DOHH2 (cell line): ENCODE measurements at regions not wholly inside any gene's neighbourhood (a gene's known extent, or its start where the extent isn't known, plus 50 kb on each side); places are given as distances from the start of the nearest gene placed in this dataset.
"Not testable (repeated sequence)": the region's sequence is repeated elsewhere in the genome, so short reads cannot be mapped to it uniquely, and the experiment has no call there.

Source experiments
- H3F3A ChIP-seq: fragments of 200-600 bp; sonication (generic), shearing (Covaris generic); 2 replicates; pipeline ENCODE4 v1.6.0; 2016; ENCODE audit warnings: antibody characterized with exemption, mild to moderate bottlenecking; ENCODE audit not compliant: control insufficient read depth, insufficient read depth
- H3K27ac ChIP-seq: fragments of 200-600 bp; sonication (generic); 2 replicates; pipeline ENCODE4 v1.5.1; 2014; ENCODE audit warnings: low read depth, mild to moderate bottlenecking, low read length, moderate library complexity
- H3K27me3 ChIP-seq: fragments of 200-600 bp; sonication (generic); 2 replicates; pipeline ENCODE4 v1.6.1; 2014; ENCODE audit warnings: mild to moderate bottlenecking, low read length, mixed read lengths; ENCODE audit not compliant: control insufficient read depth
- H3K36me3 ChIP-seq: fragments of 200-600 bp; sonication (generic); 2 replicates; pipeline ENCODE4 v1.6.1; 2014; ENCODE audit warnings: mild to moderate bottlenecking, low read length, moderate library complexity, mixed read lengths; ENCODE audit not compliant: control insufficient read depth
- H3K4me1 ChIP-seq: fragments of 200-600 bp; sonication (generic); 2 replicates; pipeline ENCODE4 v1.6.1; 2014; ENCODE audit warnings: mild to moderate bottlenecking, low read length, mixed read lengths; ENCODE audit not compliant: control insufficient read depth
- H3K4me2 ChIP-seq: fragments of 200-600 bp; sonication (generic); 2 replicates; pipeline ENCODE4 v1.6.0; 2014; ENCODE audit warnings: mild to moderate bottlenecking, low read length, moderate library complexity
- H3K4me3 ChIP-seq: fragments of 200-600 bp; sonication (generic); 2 replicates; pipeline ENCODE4 v1.5.1; 2014; ENCODE audit warnings: mild to moderate bottlenecking, low read length, mixed read lengths
- H3K79me2 ChIP-seq: fragments of 200-600 bp; sonication (generic); 2 replicates; pipeline ENCODE4 v1.6.1; 2014; ENCODE audit warnings: mild to moderate bottlenecking, low read length, mixed read lengths; ENCODE audit not compliant: control insufficient read depth
- H3K9me2 ChIP-seq: fragments of 200-600 bp; sonication (generic); replicated peaks from 2 replicates; pipeline ENCODE4 v1.6.1; 2014; ENCODE audit warnings: mild to moderate bottlenecking, low read length, mixed read lengths; ENCODE audit not compliant: control insufficient read depth
- H3K9me3 ChIP-seq: fragments of 200-600 bp; sonication (generic); 2 replicates; pipeline ENCODE4 v1.6.1; 2014; ENCODE audit warnings: antibody characterized with exemption, low read length, mixed read lengths; ENCODE audit not compliant: control insufficient read depth, insufficient read depth
- H4K20me1 ChIP-seq: fragments of 200-600 bp; sonication (generic); 2 replicates; pipeline ENCODE4 v1.6.0; 2014; ENCODE audit warnings: low read depth, mild to moderate bottlenecking, antibody characterized with exemption, low read length, moderate library complexity; ENCODE audit not compliant: control insufficient read depth, insufficient read depth
- EZH2phosphoT487 ChIP-seq: fragments of 200-600 bp; sonication (generic); IDR thresholded peaks from 2 replicates; pipeline ENCODE4 v1.6.1; 2017; ENCODE audit warnings: borderline replicate concordance, mild to moderate bottlenecking, antibody characterized with exemption, low read length, moderate library complexity, mixed read lengths
- TF ChIP-seq, protein P1 (sequence below): fragments of 200-600 bp; sonication (generic); IDR thresholded peaks from one replicate; pipeline ENCODE4 v1.5.1; 2014; ENCODE audit warnings: antibody characterized with exemption, mild to moderate bottlenecking, low read depth, low read length; ENCODE audit not compliant: poor library complexity, severe bottlenecking

DNA sequence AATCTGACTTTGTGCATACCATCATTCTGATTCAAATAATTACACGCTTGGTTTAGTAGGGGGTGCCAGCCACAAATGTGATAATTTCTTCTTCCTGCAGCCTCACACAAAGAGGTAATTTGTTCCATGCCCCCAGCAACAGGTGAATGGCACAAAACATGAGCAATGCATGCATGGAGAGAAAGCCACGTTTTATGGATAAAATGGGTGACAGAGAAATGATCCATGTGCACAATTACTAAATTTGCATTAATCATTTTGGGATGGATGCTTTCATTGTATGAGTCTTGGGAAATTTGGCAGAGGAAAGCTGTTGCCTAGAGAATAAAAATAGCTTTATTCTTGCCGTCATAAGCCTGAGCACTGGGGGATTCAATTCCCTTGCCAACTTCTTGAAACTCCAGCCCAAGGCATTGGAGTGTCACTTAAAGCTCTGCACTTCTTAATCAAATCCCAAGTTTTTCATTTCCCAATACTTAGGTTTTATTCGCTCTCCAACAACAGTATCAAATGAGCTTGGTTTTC is 411.6 kb downstream of the GBE1 start:
- Histone ChIP-seq H3F3A (no peaks in the 10 kb centered on the region), H3K9me3 (no peaks in the 10 kb centered on the region), H3K36me3 (no peaks in the 10 kb centered on the region), H3K4me1 (no peaks in the 10 kb centered on the region), H3K27ac (no peak overlapping the region), H3K4me3 (no peak overlapping the region), H3K9me2 (no peaks in the 10 kb centered on the region), H3K79me2 (no peaks in the 10 kb centered on the region), H3K27me3 (no peaks in the 10 kb centered on the region), H3K4me2 (no peak overlapping the region), H4K20me1 (no peaks in the 10 kb centered on the region)
- TF ChIP-seq, protein P1, sequence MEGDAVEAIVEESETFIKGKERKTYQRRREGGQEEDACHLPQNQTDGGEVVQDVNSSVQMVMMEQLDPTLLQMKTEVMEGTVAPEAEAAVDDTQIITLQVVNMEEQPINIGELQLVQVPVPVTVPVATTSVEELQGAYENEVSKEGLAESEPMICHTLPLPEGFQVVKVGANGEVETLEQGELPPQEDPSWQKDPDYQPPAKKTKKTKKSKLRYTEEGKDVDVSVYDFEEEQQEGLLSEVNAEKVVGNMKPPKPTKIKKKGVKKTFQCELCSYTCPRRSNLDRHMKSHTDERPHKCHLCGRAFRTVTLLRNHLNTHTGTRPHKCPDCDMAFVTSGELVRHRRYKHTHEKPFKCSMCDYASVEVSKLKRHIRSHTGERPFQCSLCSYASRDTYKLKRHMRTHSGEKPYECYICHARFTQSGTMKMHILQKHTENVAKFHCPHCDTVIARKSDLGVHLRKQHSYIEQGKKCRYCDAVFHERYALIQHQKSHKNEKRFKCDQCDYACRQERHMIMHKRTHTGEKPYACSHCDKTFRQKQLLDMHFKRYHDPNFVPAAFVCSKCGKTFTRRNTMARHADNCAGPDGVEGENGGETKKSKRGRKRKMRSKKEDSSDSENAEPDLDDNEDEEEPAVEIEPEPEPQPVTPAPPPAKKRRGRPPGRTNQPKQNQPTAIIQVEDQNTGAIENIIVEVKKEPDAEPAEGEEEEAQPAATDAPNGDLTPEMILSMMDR = no peak
- no peak for TF ChIP-seq EZH2phosphoT487

DNA sequence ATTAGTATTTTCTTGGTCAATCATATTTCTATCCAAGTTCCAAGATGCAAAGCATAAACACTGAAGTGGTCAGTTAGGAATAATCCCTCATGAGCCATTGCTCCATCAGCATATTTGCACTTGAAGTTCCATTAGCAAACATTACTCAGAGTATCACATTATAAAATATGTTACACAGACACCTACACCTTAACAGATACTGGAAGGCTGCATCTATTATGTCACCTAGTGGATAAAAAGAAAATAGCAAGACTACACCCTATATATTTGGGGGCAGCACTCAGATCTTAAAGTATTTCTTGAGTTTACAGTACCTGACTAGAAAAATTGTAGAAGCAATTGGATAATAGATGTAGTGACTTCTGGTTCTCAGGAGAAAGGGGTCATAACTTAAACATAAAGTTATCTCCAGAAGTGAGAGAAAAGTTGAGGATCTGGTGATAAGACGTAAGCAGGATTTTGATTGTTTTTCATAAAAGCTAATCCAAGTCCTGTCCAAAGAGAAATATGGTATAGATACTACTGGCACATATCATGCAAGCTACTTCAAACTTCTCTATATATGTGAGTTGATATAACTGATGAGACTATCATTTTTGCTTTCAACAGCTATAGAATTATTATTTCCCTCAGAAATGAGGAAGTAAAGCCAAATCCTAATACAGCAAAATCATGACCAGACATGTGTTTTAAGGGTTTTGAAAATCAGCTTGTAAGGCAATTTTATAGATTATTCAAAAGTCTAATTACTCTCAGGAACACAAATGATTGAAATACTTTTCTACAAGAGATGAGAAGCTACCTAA is 422.2 kb downstream of the GBE1 start:
- Histone ChIP-seq H3K9me3 (no peaks in the 10 kb centered on the region), H3K4me3 (no peak overlapping the region), H3K36me3 (no peaks in the 10 kb centered on the region), H3K27me3 (no peaks in the 10 kb centered on the region), H3K4me1 (no peaks in the 10 kb centered on the region), H3K27ac (no peak overlapping the region), H3K9me2 (no peaks in the 10 kb centered on the region), H3K79me2 (no peaks in the 10 kb centered on the region), H3K4me2 (no peak overlapping the region), H4K20me1 (no peaks in the 10 kb centered on the region), H3F3A (no peaks in the 10 kb centered on the region)
- no peak for TF ChIP-seq EZH2phosphoT487
- TF ChIP-seq, protein P1 = peak; percentile 67

DNA sequence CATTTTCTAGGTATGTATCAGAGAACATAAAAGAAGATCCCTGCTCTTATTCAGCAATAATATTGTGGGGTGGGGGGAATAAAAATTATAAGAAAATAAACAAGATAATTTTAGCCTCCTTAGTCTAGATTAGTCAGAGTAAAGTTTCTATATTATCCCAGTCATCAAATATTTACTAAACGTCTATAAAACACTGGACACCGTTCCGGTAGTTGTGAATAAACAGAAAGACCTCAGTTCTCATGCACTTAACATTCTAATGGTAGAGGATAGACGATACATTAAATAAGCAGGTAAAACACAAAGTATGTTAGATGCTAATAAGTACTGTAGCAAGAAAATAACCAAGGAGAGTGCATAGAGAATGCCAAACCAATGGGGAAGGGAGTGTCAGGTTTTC is 425.0 kb downstream of the GBE1 start:
- no peak overlapping the region for H3K27ac ChIP-seq
- H3K4me2 ChIP-seq = no peak overlapping the region
- no peaks in the 10 kb centered on the region for H3K27me3 ChIP-seq
- no peaks in the 10 kb centered on the region for H3K36me3 ChIP-seq
- no peaks in the 10 kb centered on the region for H3F3A ChIP-seq
- H3K9me2 ChIP-seq = no peaks in the 10 kb centered on the region
- TF ChIP-seq EZH2phosphoT487 = no peak
- TF ChIP-seq, protein P1 = no peak
- H4K20me1 ChIP-seq = no peaks in the 10 kb centered on the region
- H3K4me3 ChIP-seq = no peak overlapping the region
- no peaks in the 10 kb centered on the region for H3K9me3 ChIP-seq
- no peaks in the 10 kb centered on the region for H3K79me2 ChIP-seq
- H3K4me1 ChIP-seq = no peaks in the 10 kb centered on the region

DNA sequence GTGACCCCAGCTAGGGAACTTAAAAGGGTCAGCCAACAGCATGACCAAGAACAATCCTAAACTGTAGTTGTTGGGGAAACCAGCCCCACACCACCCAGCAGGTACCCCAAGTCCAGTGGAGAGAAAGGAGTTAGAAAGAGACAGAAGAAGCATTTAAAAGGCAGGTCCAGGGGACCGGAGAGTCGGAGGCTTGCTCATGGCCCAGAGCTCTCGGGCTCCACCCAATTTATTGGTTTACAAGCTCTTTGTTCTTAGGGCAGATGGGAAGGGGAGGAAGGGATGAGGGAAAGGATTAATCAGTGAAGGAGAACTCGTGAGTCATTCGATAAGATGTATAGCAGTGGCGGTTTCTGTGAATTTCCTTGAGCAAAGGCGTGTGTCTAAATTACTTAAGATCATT is 431.6 kb downstream of the GBE1 start:
- H3K9me3 ChIP-seq, H3K4me2 ChIP-seq, H3K36me3 ChIP-seq, H3K27me3 ChIP-seq, H3K79me2 ChIP-seq, H3K9me2 ChIP-seq, H3F3A ChIP-seq, H3K27ac ChIP-seq, H3K4me1 ChIP-seq, H3K4me3 ChIP-seq, H4K20me1 ChIP-seq: not testable (repeated sequence)
